Mammary epithelial cell (primary cell): ENCODE measurements at regions not wholly inside any gene's neighbourhood (a gene's known extent, or its start where the extent isn't known, plus 50 kb on each side); places are given as distances from the start of the nearest gene placed in this dataset.

Experiments
- EZH2 ChIP-seq: IDR thresholded peaks from 2 replicates; pipeline ENCODE4 v1.6.1; 2012; ENCODE audit warnings: low read length, inconsistent platforms, borderline replicate concordance
- TF ChIP-seq, protein P1 (sequence below), 2 donors: IDR thresholded peaks in 1 of 2; conservative IDR thresholded peaks in 1 of 2; 2 replicates each; pipeline ENCODE4 v1.5.1; 2011 to 2012; ENCODE audit warnings: inconsistent platforms in 2 of 2, low read length in 2 of 2, mild to moderate bottlenecking in 2 of 2, control low read depth in 1 of 2, low read depth in 1 of 2; ENCODE audit not compliant: insufficient read depth in 1 of 2; ENCODE audit errors: extremely low read depth in 1 of 2

DNA sequence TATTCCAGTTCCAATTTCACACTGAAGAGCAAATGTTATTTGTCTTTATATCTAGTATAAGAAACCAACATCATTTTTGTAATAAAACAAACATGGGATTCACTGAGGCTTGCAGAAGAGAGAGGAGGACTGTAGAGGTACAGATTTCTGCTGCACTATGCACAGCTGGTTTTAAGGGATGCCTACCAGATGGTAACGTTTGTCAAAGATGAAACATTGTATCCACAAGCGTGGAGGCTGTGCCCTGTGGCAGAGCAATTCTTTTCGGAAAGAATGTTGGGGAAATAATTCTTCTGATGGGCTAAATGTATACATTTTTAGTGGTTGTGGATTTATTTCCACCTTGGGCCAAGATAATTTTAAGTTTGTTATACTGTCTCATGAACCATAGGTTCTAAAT, 272.4 kb downstream of the DUSP10 start:
- TF ChIP-seq, protein P1, sequence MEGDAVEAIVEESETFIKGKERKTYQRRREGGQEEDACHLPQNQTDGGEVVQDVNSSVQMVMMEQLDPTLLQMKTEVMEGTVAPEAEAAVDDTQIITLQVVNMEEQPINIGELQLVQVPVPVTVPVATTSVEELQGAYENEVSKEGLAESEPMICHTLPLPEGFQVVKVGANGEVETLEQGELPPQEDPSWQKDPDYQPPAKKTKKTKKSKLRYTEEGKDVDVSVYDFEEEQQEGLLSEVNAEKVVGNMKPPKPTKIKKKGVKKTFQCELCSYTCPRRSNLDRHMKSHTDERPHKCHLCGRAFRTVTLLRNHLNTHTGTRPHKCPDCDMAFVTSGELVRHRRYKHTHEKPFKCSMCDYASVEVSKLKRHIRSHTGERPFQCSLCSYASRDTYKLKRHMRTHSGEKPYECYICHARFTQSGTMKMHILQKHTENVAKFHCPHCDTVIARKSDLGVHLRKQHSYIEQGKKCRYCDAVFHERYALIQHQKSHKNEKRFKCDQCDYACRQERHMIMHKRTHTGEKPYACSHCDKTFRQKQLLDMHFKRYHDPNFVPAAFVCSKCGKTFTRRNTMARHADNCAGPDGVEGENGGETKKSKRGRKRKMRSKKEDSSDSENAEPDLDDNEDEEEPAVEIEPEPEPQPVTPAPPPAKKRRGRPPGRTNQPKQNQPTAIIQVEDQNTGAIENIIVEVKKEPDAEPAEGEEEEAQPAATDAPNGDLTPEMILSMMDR (conservative IDR thresholded peaks at IDR 0.05 in 1 of 2, IDR thresholded peaks at IDR 0.05 in 1 of 2; ENCODE audit: extremely low read depth in 1 of 2, insufficient read depth in 1 of 2, low read depth in 1 of 2, low read length in 2 of 2) = no peak
- TF ChIP-seq EZH2 = no peak
